ENCODE measurements at regions not wholly inside any gene's neighbourhood (a gene's known extent, or its start where the extent isn't known, plus 50 kb on each side); places are given as distances from the start of the nearest gene placed in this dataset.

DNA sequence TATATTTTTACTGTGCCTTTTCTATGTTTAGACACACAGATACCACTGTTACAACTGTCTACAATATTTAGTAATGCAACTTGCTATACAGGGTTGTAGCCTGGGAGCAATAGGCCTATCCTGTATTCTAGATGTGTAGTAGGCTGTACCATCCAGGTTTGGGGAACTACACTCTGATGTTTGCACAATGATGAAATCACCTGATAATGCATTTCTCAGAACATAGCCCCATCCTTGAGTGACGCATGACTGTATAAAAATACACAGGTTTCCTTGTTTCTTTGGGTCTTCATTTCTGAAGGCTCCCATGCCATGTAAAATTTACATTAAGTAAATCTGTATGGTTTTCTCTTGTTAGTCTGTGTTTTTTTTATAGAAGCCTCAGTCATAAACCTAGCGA lies 270.9 kb upstream of the SKOR2 start:
- ATAC-seq (ENCODE audit: poor library complexity), result no peak
- ChIA-PET CTCF (no interaction called here), POLR2A (no interaction called here)
- no peaks in the 10 kb centered on the region for H3K27me3 ChIP-seq (ENCODE audit: control insufficient read depth in 1 of 2, insufficient read depth in 2 of 2, low read length in 2 of 2)
- H3K36me3 ChIP-seq (ENCODE audit: insufficient read depth, low read length), result no peaks in the 10 kb centered on the region
- Mint-ChIP-seq H3K27ac (no peak overlapping the region), H3K27me3 (peaks cover 15% of the 10 kb centered on the region), H3K9me3 (no peaks in the 10 kb centered on the region), H3K36me3 (ENCODE audit: low read depth) (no peaks in the 10 kb centered on the region), H3K4me3 (no peak overlapping the region), H3K4me1 (ENCODE audit: low read depth) (no peaks in the 10 kb centered on the region)
- peaks cover 0 to 8% of the 10 kb centered on the region in 2 experiments for H3K9me3 ChIP-seq (ENCODE audit: control insufficient read depth in 1 of 2, insufficient read depth in 1 of 2, low read length in 2 of 2)
- DNase-seq, result no peak
- H3K27ac ChIP-seq (ENCODE audit: low read depth in 1 of 2, low read length in 2 of 2), result no peak overlapping the region
- TF ChIP-seq, protein P1, sequence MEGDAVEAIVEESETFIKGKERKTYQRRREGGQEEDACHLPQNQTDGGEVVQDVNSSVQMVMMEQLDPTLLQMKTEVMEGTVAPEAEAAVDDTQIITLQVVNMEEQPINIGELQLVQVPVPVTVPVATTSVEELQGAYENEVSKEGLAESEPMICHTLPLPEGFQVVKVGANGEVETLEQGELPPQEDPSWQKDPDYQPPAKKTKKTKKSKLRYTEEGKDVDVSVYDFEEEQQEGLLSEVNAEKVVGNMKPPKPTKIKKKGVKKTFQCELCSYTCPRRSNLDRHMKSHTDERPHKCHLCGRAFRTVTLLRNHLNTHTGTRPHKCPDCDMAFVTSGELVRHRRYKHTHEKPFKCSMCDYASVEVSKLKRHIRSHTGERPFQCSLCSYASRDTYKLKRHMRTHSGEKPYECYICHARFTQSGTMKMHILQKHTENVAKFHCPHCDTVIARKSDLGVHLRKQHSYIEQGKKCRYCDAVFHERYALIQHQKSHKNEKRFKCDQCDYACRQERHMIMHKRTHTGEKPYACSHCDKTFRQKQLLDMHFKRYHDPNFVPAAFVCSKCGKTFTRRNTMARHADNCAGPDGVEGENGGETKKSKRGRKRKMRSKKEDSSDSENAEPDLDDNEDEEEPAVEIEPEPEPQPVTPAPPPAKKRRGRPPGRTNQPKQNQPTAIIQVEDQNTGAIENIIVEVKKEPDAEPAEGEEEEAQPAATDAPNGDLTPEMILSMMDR (IDR thresholded peaks at IDR 0.05), result no peak
- H3K4me3 ChIP-seq (ENCODE audit: low read length), result no peak overlapping the region
- intact Hi-C loops (cut with DNase I, micrococcal nuclease), result no loop called here
- H3K4me1 ChIP-seq (ENCODE audit: insufficient read depth, low read length), result no peaks in the 10 kb centered on the region

DNA sequence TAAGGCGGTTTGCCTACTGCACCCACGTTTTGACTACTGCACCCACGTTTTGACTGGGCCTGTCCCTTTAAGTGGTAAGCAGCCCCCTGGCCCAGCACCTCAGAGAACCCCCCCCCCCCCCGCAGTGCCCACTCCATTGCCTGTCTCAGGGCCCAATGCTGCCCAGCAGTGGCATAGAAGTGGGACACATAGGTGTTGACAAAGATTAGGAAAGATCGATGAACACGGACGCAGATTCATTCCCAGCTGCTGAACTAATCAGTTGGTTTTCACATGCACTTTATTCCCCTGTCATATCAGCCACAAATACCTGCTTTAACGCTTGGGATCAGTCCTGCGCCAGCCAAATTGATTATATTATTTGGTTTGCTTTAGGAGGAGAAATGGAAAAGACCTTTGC lies 268.8 kb upstream of the SKOR2 start:
- H3K4me1 Mint-ChIP-seq (ENCODE audit: low read depth), result no peaks in the 10 kb centered on the region
- ATAC-seq (ENCODE audit: poor library complexity) (no peak), DNase-seq (no peak)
- intact Hi-C loops (cut with DNase I, micrococcal nuclease), result no loop called here
- no peaks in the 10 kb centered on the region for H3K36me3 Mint-ChIP-seq (ENCODE audit: low read depth)
- Histone ChIP-seq H3K9me3 (ENCODE audit: control insufficient read depth in 1 of 2, insufficient read depth in 1 of 2, low read length in 2 of 2) (no peaks in the 10 kb centered on the region), H3K27ac (ENCODE audit: low read depth in 1 of 2, low read length in 2 of 2) (no peak overlapping the region), H3K36me3 (ENCODE audit: insufficient read depth, low read length) (no peaks in the 10 kb centered on the region), H3K4me3 (ENCODE audit: low read length) (no peak overlapping the region), H3K4me1 (ENCODE audit: insufficient read depth, low read length) (no peaks in the 10 kb centered on the region), H3K27me3 (ENCODE audit: control insufficient read depth in 1 of 2, insufficient read depth in 2 of 2, low read length in 2 of 2) (no peaks in the 10 kb centered on the region)
- TF ChIP-seq, protein P1 (IDR thresholded peaks at IDR 0.05), result no peak
- POLR2A ChIA-PET, result no interaction called here
- H3K4me3 Mint-ChIP-seq, result no peak overlapping the region
- peaks cover 3% of the 10 kb centered on the region for H3K27me3 Mint-ChIP-seq
- H3K27ac Mint-ChIP-seq, result no peak overlapping the region
- no peaks in the 10 kb centered on the region for H3K9me3 Mint-ChIP-seq
- CTCF ChIA-PET, result no interaction called here

DNA sequence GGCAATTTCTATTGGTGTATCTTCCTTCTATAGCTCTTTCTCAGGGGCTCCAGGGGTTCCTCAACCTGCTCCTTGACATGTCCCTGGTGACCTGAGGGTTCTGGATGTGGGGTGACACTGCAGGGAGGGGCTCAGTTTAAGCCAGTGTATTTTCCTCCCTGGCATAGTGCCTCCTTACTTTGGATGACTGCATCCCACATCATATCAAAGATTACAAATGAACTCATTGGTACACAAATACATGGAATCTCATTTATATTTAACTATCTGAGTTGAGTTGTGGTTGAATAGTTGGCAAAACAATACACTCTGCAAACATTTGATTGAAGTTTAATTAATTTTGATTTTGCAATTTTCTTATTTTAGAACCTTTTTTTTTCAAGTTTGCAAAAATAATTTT lies 268.2 kb upstream of the SKOR2 start:
- H3K36me3 Mint-ChIP-seq (ENCODE audit: low read depth), result no peaks in the 10 kb centered on the region
- H3K9me3 ChIP-seq (ENCODE audit: control insufficient read depth in 1 of 2, insufficient read depth in 1 of 2, low read length in 2 of 2), result no peaks in the 10 kb centered on the region
- CTCF ChIA-PET, result no interaction called here
- no peak overlapping the region for H3K4me3 Mint-ChIP-seq
- no peaks in the 10 kb centered on the region for H3K27me3 ChIP-seq (ENCODE audit: control insufficient read depth in 1 of 2, insufficient read depth in 2 of 2, low read length in 2 of 2)
- H3K27ac ChIP-seq (ENCODE audit: low read depth in 1 of 2, low read length in 2 of 2), result no peak overlapping the region
- TF ChIP-seq, protein P1 (IDR thresholded peaks at IDR 0.05), result no peak
- DNase-seq (no peak), ATAC-seq (ENCODE audit: poor library complexity) (no peak)
- H3K4me1 ChIP-seq (ENCODE audit: insufficient read depth, low read length), result no peaks in the 10 kb centered on the region
- intact Hi-C loops (cut with DNase I, micrococcal nuclease), result no loop called here
- H3K27me3 Mint-ChIP-seq, result no peaks in the 10 kb centered on the region
- H3K36me3 ChIP-seq (ENCODE audit: insufficient read depth, low read length), result no peaks in the 10 kb centered on the region
- no peaks in the 10 kb centered on the region for H3K9me3 Mint-ChIP-seq
- POLR2A ChIA-PET, result no interaction called here
- no peak overlapping the region for H3K4me3 ChIP-seq (ENCODE audit: low read length)
- no peaks in the 10 kb centered on the region for H3K4me1 Mint-ChIP-seq (ENCODE audit: low read depth)
- no peak overlapping the region for H3K27ac Mint-ChIP-seq
